HEK293 (cell line): ENCODE measurements at regions not wholly inside any gene's neighbourhood (a gene's known extent, or its start where the extent isn't known, plus 50 kb on each side); places are given as distances from the start of the nearest gene placed in this dataset.

Experiments used
- ATF2 ChIP-seq: fragments of 450-650 bp; formaldehyde crosslinking; IDR thresholded peaks from 2 replicates; pipeline ENCODE4 v1.5.1; 2016; ENCODE audit warnings: missing biosample characterization, missing genetic modification characterization, low read depth
- CTCF ChIP-seq: fragments of 450-650 bp; formaldehyde crosslinking; IDR thresholded peaks from 2 replicates; pipeline ENCODE4 v1.5.1; 2016; ENCODE audit warnings: missing biosample characterization, missing genetic modification characterization
- KLF10 ChIP-seq: fragments of 450-650 bp; IDR thresholded peaks from 2 replicates; pipeline ENCODE4 v1.5.1; 2018; ENCODE audit warnings: missing biosample characterization, mild to moderate bottlenecking, missing genetic modification characterization
- ZBTB10 ChIP-seq: fragments of 450-650 bp; formaldehyde crosslinking; IDR thresholded peaks from 2 replicates; pipeline ENCODE4 v1.5.1; 2016; ENCODE audit warnings: missing biosample characterization, missing genetic modification characterization
- ZNF549 ChIP-seq: fragments of 450-650 bp; IDR thresholded peaks from 2 replicates; pipeline ENCODE4 v1.5.1; 2018; ENCODE audit warnings: missing biosample characterization, missing genetic modification characterization, mild to moderate bottlenecking, inconsistent platforms, moderate library complexity
- ZNF555 ChIP-seq: fragments of 450-650 bp; formaldehyde crosslinking; conservative IDR thresholded peaks from 2 replicates; pipeline ENCODE4 v1.5.1; 2017; ENCODE audit warnings: missing biosample characterization, mild to moderate bottlenecking, missing genetic modification characterization, inconsistent platforms
- ZNF704 ChIP-seq: fragments of 450-650 bp; formaldehyde crosslinking; IDR thresholded peaks from 2 replicates; pipeline ENCODE4 v1.5.1; 2016; ENCODE audit warnings: missing biosample characterization, missing genetic modification characterization
- ZNF785 ChIP-seq: fragments of 450-650 bp; formaldehyde crosslinking; IDR thresholded peaks from 2 replicates; pipeline ENCODE4 v1.5.1; 2016; ENCODE audit warnings: missing biosample characterization, missing genetic modification characterization

- TF ChIP-seq ZBTB10 (tag by site-specific recombination) = no peak
- TF ChIP-seq KLF10 (tag by site-specific recombination) = no peak
- TF ChIP-seq ZNF555 (tag by site-specific recombination) = no peak
- TF ChIP-seq ATF2 = no peak
- no peak for TF ChIP-seq CTCF
- no peak for TF ChIP-seq ZNF704 (tag by site-specific recombination)
- TF ChIP-seq ZNF785 (tag by site-specific recombination) = no peak
- TF ChIP-seq ZNF549 = no peak
Measured at GRCh38 chr4:25549413-25549812, 106.2 kb upstream of the SLC34A2 start.
